PC-9 (cell line): ENCODE measurements at regions not wholly inside any gene's neighbourhood (a gene's known extent, or its start where the extent isn't known, plus 50 kb on each side); places are given as distances from the start of the nearest gene placed in this dataset.

Experiments
- CTCF ChIP-seq: fragments of 200-600 bp; sonication (generic); conservative IDR thresholded peaks from 2 replicates; pipeline ENCODE4 v1.6.1; 2017; ENCODE audit warnings: mixed run types, antibody characterized with exemption, mild to moderate bottlenecking, moderate library complexity
- EZH2 ChIP-seq: fragments of 200-600 bp; sonication (generic); IDR thresholded peaks from 2 replicates; pipeline ENCODE4 v1.8.0; 2017; ENCODE audit warnings: antibody characterized with exemption, low read depth

- TF ChIP-seq CTCF (no peak), EZH2 (no peak)
Measured at GRCh38 chr21:19510653-19511052, 1107.1 kb upstream of the TMPRSS15 start.
